MM.1S (cell line): ENCODE measurements at regions not wholly inside any gene's neighbourhood (a gene's known extent, or its start where the extent isn't known, plus 50 kb on each side); places are given as distances from the start of the nearest gene placed in this dataset.

Experiments used
- DNase-seq: peaks from one replicate; pipeline ENCODE4 v3.0.0-alpha.2; 2015
- H2AFZ ChIP-seq: fragments of 300-600 bp; sonication (generic); 2 replicates; pipeline ENCODE4 v1.6.0; 2016; ENCODE audit warnings: antibody characterized with exemption, low read length
- H3F3A ChIP-seq: fragments of 300-600 bp; sonication (generic); 2 replicates; pipeline ENCODE4 v1.6.1; 2016; ENCODE audit warnings: mild to moderate bottlenecking, antibody characterized with exemption, low read length, moderate library complexity, mixed read lengths; ENCODE audit not compliant: insufficient read depth
- H3K27ac ChIP-seq: fragments of 300-600 bp; sonication (generic); 2 replicates; pipeline ENCODE4 v1.5.1; 2016; ENCODE audit warnings: mild to moderate bottlenecking, low read length
- H3K27me3 ChIP-seq: fragments of 300-600 bp; sonication (generic); replicated peaks from 2 replicates; pipeline ENCODE4 v1.6.0; 2016; ENCODE audit warnings: low read length; ENCODE audit not compliant: insufficient read depth
- H3K36me3 ChIP-seq: fragments of 300-600 bp; sonication (generic); replicated peaks from 2 replicates; pipeline ENCODE4 v1.6.1; 2016; ENCODE audit warnings: mild to moderate bottlenecking, low read length, mixed read lengths; ENCODE audit not compliant: insufficient read depth
- H3K4me1 ChIP-seq: fragments of 300-600 bp; sonication (generic); 2 replicates; pipeline ENCODE4 v1.6.1; 2016; ENCODE audit warnings: low read length, mixed read lengths
- H3K4me2 ChIP-seq: fragments of 300-600 bp; sonication (generic); 2 replicates; pipeline ENCODE4 v1.6.0; 2016; ENCODE audit warnings: low read depth, low read length
- H3K4me3 ChIP-seq: fragments of 300-600 bp; sonication (generic); 2 replicates; pipeline ENCODE4 v1.5.1; 2016; ENCODE audit warnings: low read length, mixed read lengths
- H3K79me2 ChIP-seq: fragments of 300-600 bp; sonication (generic); 2 replicates; pipeline ENCODE4 v1.6.1; 2016; ENCODE audit warnings: mixed run types, low read length, mixed read lengths
- H3K9ac ChIP-seq: fragments of 300-600 bp; sonication (generic); 2 replicates; pipeline ENCODE4 v1.6.1; 2016; ENCODE audit warnings: low read length, mixed read lengths
- H3K9me2 ChIP-seq: fragments of 300-600 bp; sonication (generic); replicated peaks from 2 replicates; pipeline ENCODE4 v1.6.1; 2016; ENCODE audit warnings: mild to moderate bottlenecking, low read length, mixed read lengths; ENCODE audit not compliant: insufficient read depth
- H3K9me3 ChIP-seq: fragments of 300-600 bp; sonication (generic); replicated peaks from 2 replicates; pipeline ENCODE4 v1.6.1; 2016; ENCODE audit warnings: mild to moderate bottlenecking, low read length, mixed read lengths; ENCODE audit not compliant: insufficient read depth
- H4K20me1 ChIP-seq: fragments of 300-600 bp; sonication (generic); 2 replicates; pipeline ENCODE4 v1.6.1; 2016; ENCODE audit warnings: mild to moderate bottlenecking, low read length, moderate library complexity, mixed read lengths; ENCODE audit not compliant: insufficient read depth
- EZH2 ChIP-seq: fragments of 300-600 bp; sonication (generic); optimal IDR thresholded peaks from 2 replicates; pipeline ENCODE3; 2017; ENCODE audit warnings: low read depth, mild to moderate bottlenecking, antibody characterized with exemption, low read length, mixed read lengths
- EZH2phosphoT487 ChIP-seq: fragments of 300-600 bp; sonication (generic); IDR thresholded peaks from 2 replicates; pipeline ENCODE4 v1.6.1; 2018; ENCODE audit warnings: antibody characterized with exemption, low read length
- TF ChIP-seq, protein P1 (sequence below): fragments of 300-600 bp; sonication (generic); IDR thresholded peaks from 2 replicates; pipeline ENCODE4 v1.5.1; 2016; ENCODE audit warnings: antibody characterized with exemption, low read length, mixed read lengths

DNA sequence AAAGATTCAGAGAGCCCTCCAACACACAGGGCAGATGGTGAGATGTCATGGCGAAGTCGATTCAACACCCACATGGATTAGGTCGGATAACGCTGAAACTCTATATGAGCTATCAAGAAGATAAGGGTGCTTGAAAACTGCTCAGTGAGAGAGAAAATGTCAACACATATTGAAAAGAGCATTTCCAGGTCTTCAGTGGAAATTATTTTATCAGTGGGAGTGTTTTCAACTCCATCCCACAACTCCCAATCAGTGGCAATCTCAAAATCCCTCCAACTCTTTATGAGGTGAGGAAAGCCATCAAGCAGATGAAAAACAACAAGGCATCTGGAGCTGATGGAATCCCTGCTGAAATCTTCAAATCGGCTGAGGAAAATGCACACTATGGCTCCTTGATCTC is 104.5 kb upstream of the KLHL14 start:
- no peaks in the 10 kb centered on the region for H3K9me2 ChIP-seq
- no peaks in the 10 kb centered on the region for H4K20me1 ChIP-seq
- H3F3A ChIP-seq = no peaks in the 10 kb centered on the region
- H3K36me3 ChIP-seq = no peaks in the 10 kb centered on the region
- no peak overlapping the region for H3K9ac ChIP-seq
- TF ChIP-seq, protein P1, sequence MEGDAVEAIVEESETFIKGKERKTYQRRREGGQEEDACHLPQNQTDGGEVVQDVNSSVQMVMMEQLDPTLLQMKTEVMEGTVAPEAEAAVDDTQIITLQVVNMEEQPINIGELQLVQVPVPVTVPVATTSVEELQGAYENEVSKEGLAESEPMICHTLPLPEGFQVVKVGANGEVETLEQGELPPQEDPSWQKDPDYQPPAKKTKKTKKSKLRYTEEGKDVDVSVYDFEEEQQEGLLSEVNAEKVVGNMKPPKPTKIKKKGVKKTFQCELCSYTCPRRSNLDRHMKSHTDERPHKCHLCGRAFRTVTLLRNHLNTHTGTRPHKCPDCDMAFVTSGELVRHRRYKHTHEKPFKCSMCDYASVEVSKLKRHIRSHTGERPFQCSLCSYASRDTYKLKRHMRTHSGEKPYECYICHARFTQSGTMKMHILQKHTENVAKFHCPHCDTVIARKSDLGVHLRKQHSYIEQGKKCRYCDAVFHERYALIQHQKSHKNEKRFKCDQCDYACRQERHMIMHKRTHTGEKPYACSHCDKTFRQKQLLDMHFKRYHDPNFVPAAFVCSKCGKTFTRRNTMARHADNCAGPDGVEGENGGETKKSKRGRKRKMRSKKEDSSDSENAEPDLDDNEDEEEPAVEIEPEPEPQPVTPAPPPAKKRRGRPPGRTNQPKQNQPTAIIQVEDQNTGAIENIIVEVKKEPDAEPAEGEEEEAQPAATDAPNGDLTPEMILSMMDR = no peak
- TF ChIP-seq EZH2phosphoT487 (no peak), EZH2 (no peak)
- H3K4me3 ChIP-seq = no peak overlapping the region
- H3K9me3 ChIP-seq = no peaks in the 10 kb centered on the region
- H2AFZ ChIP-seq = no peak overlapping the region
- DNase-seq = no peak
- peaks cover 22% of the 10 kb centered on the region for H3K4me1 ChIP-seq
- H3K79me2 ChIP-seq = no peaks in the 10 kb centered on the region
- H3K27ac ChIP-seq = no peak overlapping the region
- no peaks in the 10 kb centered on the region for H3K27me3 ChIP-seq
- no peak overlapping the region for H3K4me2 ChIP-seq

DNA sequence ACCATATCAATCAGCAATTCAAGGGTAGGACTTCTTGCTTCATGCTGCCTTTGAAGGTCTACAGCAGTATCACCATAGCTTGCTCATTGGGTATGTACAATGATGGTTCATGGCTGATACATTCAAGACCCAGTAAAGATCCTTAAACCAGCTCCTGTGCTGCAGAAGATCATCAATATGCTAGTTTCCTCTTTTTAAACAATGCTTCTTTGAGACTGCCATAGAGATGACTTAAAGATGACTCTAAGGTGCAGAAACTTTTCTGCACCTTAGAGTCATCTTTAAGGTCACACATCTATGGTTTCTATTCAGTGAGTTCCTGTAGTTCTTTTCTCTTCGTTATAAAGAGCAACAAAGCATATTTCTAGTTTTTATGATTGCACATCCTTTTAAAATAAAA is 102.8 kb upstream of the KLHL14 start:
- no peaks in the 10 kb centered on the region for H3K36me3 ChIP-seq
- no peak overlapping the region for H3K4me2 ChIP-seq
- no peaks in the 10 kb centered on the region for H3K9me2 ChIP-seq
- H3K79me2 ChIP-seq = no peaks in the 10 kb centered on the region
- DNase-seq = no peak
- no peak overlapping the region for H3K27ac ChIP-seq
- no peak overlapping the region for H3K9ac ChIP-seq
- no peaks in the 10 kb centered on the region for H3K27me3 ChIP-seq
- H2AFZ ChIP-seq = no peak overlapping the region
- H3K4me3 ChIP-seq = no peak overlapping the region
- TF ChIP-seq EZH2 (no peak), EZH2phosphoT487 (no peak)
- TF ChIP-seq, protein P1 = no peak
- H3F3A ChIP-seq = no peaks in the 10 kb centered on the region
- no peaks in the 10 kb centered on the region for H4K20me1 ChIP-seq
- H3K9me3 ChIP-seq = no peaks in the 10 kb centered on the region
- H3K4me1 ChIP-seq = peaks cover 14% of the 10 kb centered on the region

DNA sequence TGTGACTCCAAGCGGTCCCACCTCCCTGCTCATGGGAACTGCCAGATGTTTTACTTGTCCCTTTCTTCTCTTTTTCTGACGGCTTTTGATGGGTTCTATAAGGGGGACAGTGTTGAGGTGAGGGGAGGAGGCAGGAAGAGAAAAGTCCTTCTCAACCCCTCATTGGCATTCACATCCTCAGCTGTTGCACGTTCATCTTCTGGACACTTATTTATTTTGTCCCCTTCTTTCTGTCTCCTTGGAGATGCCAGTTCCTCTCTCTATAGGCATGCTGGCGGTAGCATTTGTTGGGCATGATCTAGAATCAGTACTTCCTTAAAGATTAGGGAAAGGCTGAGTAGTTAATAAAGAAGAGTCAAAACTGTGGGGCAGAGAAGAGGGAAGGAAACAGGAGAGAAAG is 99.0 kb upstream of the KLHL14 start:
- H3K27me3 ChIP-seq = no peaks in the 10 kb centered on the region
- DNase-seq = no peak

More for the DNA sequence above, 99.0 kb upstream of the KLHL14 start:
- H3K27ac ChIP-seq = no peak overlapping the region
- no peak overlapping the region for H2AFZ ChIP-seq
- TF ChIP-seq, protein P1 = no peak
- TF ChIP-seq EZH2phosphoT487 (no peak), EZH2 (no peak)
- H4K20me1 ChIP-seq = no peaks in the 10 kb centered on the region
- no peak overlapping the region for H3K4me3 ChIP-seq
- no peak overlapping the region for H3K4me2 ChIP-seq
- no peaks in the 10 kb centered on the region for H3K9me3 ChIP-seq
- no peaks in the 10 kb centered on the region for H3F3A ChIP-seq
- no peaks in the 10 kb centered on the region for H3K36me3 ChIP-seq
- H3K4me1 ChIP-seq = no peaks in the 10 kb centered on the region
- no peaks in the 10 kb centered on the region for H3K79me2 ChIP-seq
- no peak overlapping the region for H3K9ac ChIP-seq
- no peaks in the 10 kb centered on the region for H3K9me2 ChIP-seq
